Heart right ventricle (tissue), 16 donors: ENCODE measurements at regions not wholly inside any gene's neighbourhood (a gene's known extent, or its start where the extent isn't known, plus 50 kb on each side); places are given as distances from the start of the nearest gene placed in this dataset.
"Not testable (repeated sequence)": the region's sequence is repeated elsewhere in the genome, so short reads cannot be mapped to it uniquely, and the experiment has no call there.

Experiments used
- ATAC-seq, 8 donors: fragments of 200-7000 bp; cut with Tn5 transposase; one replicate each; pipeline ENCODE4 v1.9.1; 2020; ENCODE audit warnings: mild to moderate bottlenecking in 8 of 8, moderate library complexity in 8 of 8, moderate number of reproducible peaks in 1 of 8
- DNase-seq, 2 donors: peaks; one replicate each; pipeline ENCODE4 v3.0.0-alpha.2; 2020
- H3K27ac ChIP-seq, 10 donors: fragments of 200-600 bp; sonication (generic) in 2 of 10; one replicate each; pipeline versions ENCODE4 v1.5.0 to v1.8.0; 2020 to 2022; ENCODE audit warnings: mild to moderate bottlenecking in 3 of 10
- H3K27me3 ChIP-seq, 7 donors: fragments of 200-600 bp; one replicate each; pipeline ENCODE4 v1.8.0; 2021 to 2022; ENCODE audit warnings: mild to moderate bottlenecking in 2 of 7
- H3K36me3 ChIP-seq, 9 donors: fragments of 200-600 bp; sonication (generic) in 1 of 9; one replicate each; pipeline versions ENCODE4 v1.5.0 to v1.8.0; 2020 to 2022; ENCODE audit warnings: mild to moderate bottlenecking in 2 of 9
- H3K4me1 ChIP-seq, 9 donors: fragments of 200-600 bp; sonication (generic) in 1 of 9; one replicate each; pipeline versions ENCODE4 v1.5.0 to v1.8.0; 2020 to 2022; ENCODE audit warnings: mild to moderate bottlenecking in 4 of 9
- H3K4me3 ChIP-seq, 10 donors: fragments of 200-600 bp; sonication (generic) in 2 of 10; one replicate each; pipeline versions ENCODE4 v1.5.0 to v1.8.0; 2020 to 2022; ENCODE audit warnings: mild to moderate bottlenecking in 7 of 10, moderate library complexity in 2 of 10
- H3K9me3 ChIP-seq, 11 donors: fragments of 200-600 bp in 10 of 11; sonication (generic) in 2 of 11; one replicate each; pipeline versions ENCODE4 v1.5.0 to v1.8.0; 2013 to 2022; ENCODE audit warnings: mild to moderate bottlenecking in 2 of 11, control low read depth in 1 of 11, moderate library complexity in 1 of 11
- CTCF ChIP-seq, 9 donors: fragments of 200-600 bp; sonication (generic) in 2 of 9; IDR thresholded peaks; one replicate each; pipeline versions ENCODE4 v1.5.0 to v1.8.0; 2021 to 2022; ENCODE audit warnings: antibody characterized with exemption in 9 of 9, mild to moderate bottlenecking in 5 of 9, moderate library complexity in 1 of 9
- WGBS, 2 donors: extraction: QIAGEN DNeasy Blood & Tissue Kit; methylation state at CpG; one replicate each; pipeline ENCODE4 v1.1.7; 2013; ENCODE audit warnings: inconsistent platforms in 1 of 2; 5-methylcytosine and 5-hydroxymethylcytosine counted together
- intact Hi-C, 10 donors: fragments of 100-400 bp; cut with DNase I; formaldehyde crosslinking; loops; one replicate each; pipeline versions ENCODE4 v1.11.1 to v1.14.2; 2022
- donor health status: Arrhythmogenic right ventricular cardiomyopathy.
- donor health status: ischemic (EF 13 %, LVEDD 7.1; RV severe dilation, severe dysfunction).
- donor health status: healthy with polysubstance abuse.
- donor health status: DM: no; HTN: yes; CAD: no.
- donor health status: DM: no; HTN: no; CAD: no.
- donor health status: ischemic (EF 25% LVEDD 6.9; RV normal size, moderate dysfunction).
- donor health status: ischemic (EF 25% LVEDD 5.7; RV mildly dilated, moderate dysfunction).
- donor health status: healthy.
- donor health status: DM: yes; HTN: yes; CAD: no.
- donor health status: Ischemic cardiomyopathy.
- donor health status: ischemic (EF 35%, LVEDD 5.7; RV mildly dilated, moderate dysfunction).
- donor health status: nonischemic (EF 11% LVEDD 7.7; RV severe dilation, severe dysfunction).
- donor health status: DM: yes; HTN: yes; CAD: no.
- donor health status: PGD.
- donor health status: ischemic (EF 29% LVEDD 5.4; RV normal size, mild dysfunction).
- donor health status: nonischemic (EF 23%, LVEDD 6.1; RV moderate dilation, normal function).

- ATAC-seq: no peak
- Histone ChIP-seq H3K4me3 (no peak overlapping the region), H3K27ac (no peak overlapping the region), H3K27me3 (peaks cover 0 to 7% (median 0%) of the 10 kb centered on the region in 7 donors), H3K9me3 (peaks cover 0 to 20% (median 8%) of the 10 kb centered on the region in 11 donors), H3K4me1 (no peaks in the 10 kb centered on the region), H3K36me3 (no peaks in the 10 kb centered on the region)
- intact Hi-C loops: no loop called here
- no peak for DNase-seq
- TF ChIP-seq CTCF (IDR thresholded peaks at IDR 0.05): no peak
- WGBS, 2 donors: 97 to 100% methylated on average over 1 of the region's 1 CpG
These were observed 354.0 kb downstream of the ZNF326 start for GRCh38 chr1:90348934-90349333.

- H3K27me3 ChIP-seq, intact Hi-C loops: not testable (repeated sequence)
- 96% methylated on average over 2 of the region's 2 CpGs for WGBS, 2 donors
These were observed 353.5 kb downstream of the ZNF326 start for GRCh38 chr1:90348459-90348858.

GRCh38 chr1:90347366-90347765 is 352.5 kb downstream of the ZNF326 start:
- intact Hi-C loops: no loop called here
- no peak overlapping the region for H3K4me3 ChIP-seq
- H3K27ac ChIP-seq: no peak overlapping the region
- ATAC-seq: no peak
- 91 to 92% methylated on average over 1 of the region's 1 CpG for WGBS, 2 donors
- peaks cover 0 to 20% (median 8%) of the 10 kb centered on the region in 11 donors for H3K9me3 ChIP-seq
- no peaks in the 10 kb centered on the region for H3K36me3 ChIP-seq
- peaks cover 0 to 7% (median 0%) of the 10 kb centered on the region in 7 donors for H3K27me3 ChIP-seq
- H3K4me1 ChIP-seq: no peaks in the 10 kb centered on the region
- no peak for DNase-seq
- TF ChIP-seq CTCF (IDR thresholded peaks at IDR 0.05): no peak

More at GRCh38 chr1:90348459-90348858, 353.5 kb downstream of the ZNF326 start:
- not testable (repeated sequence) for H3K36me3 ChIP-seq, H3K4me1 ChIP-seq, H3K4me3 ChIP-seq, H3K27ac ChIP-seq, DNase-seq, ATAC-seq
- peaks cover 0 to 20% (median 8%) of the 10 kb centered on the region in 11 donors for H3K9me3 ChIP-seq

GRCh38 chr1:90346757-90347156 is 351.8 kb downstream of the ZNF326 start:
- ATAC-seq (no peak), DNase-seq (no peak)
- no peak for TF ChIP-seq CTCF (IDR thresholded peaks at IDR 0.05)
- peaks cover 0 to 20% (median 8%) of the 10 kb centered on the region in 11 donors for H3K9me3 ChIP-seq
- no peaks in the 10 kb centered on the region for H3K4me1 ChIP-seq
- no peak overlapping the region for H3K4me3 ChIP-seq
- no peaks in the 10 kb centered on the region for H3K36me3 ChIP-seq
- peaks cover 0 to 3% (median 0%) of the 10 kb centered on the region in 7 donors for H3K27me3 ChIP-seq
- intact Hi-C loops: no loop called here
- 90 to 91% methylated on average over 2 of the region's 2 CpGs for WGBS, 2 donors
- H3K27ac ChIP-seq: no peak overlapping the region

GRCh38 chr1:90346349-90346748 is 351.4 kb downstream of the ZNF326 start:
- no peak for TF ChIP-seq CTCF (IDR thresholded peaks at IDR 0.05)
- intact Hi-C loops: no loop called here
- Histone ChIP-seq H3K27me3 (peaks cover 0 to 3% (median 0%) of the 10 kb centered on the region in 7 donors), H3K4me3 (no peak overlapping the region), H3K9me3 (peaks cover 0 to 20% (median 8%) of the 10 kb centered on the region in 11 donors), H3K36me3 (no peaks in the 10 kb centered on the region), H3K4me1 (no peaks in the 10 kb centered on the region), H3K27ac (no peak overlapping the region)
- no peak for ATAC-seq
- no peak for DNase-seq
- 82 to 90% methylated on average over 1 of the region's 1 CpG for WGBS, 2 donors
